Peyer's patch (tissue), 4 donors: ENCODE measurements at regions not wholly inside any gene's neighbourhood (a gene's known extent, or its start where the extent isn't known, plus 50 kb on each side); places are given as distances from the start of the nearest gene placed in this dataset.

Experiments used
- CTCF ChIP-seq, 6 experiments: fragments of 450-650 bp in 4 of 6; fragments of 200-600 bp in 2 of 6; sonication (generic) in 1 of 6; IDR thresholded peaks; one replicate each; pipeline ENCODE4 v1.5.1; 2017 to 2019; ENCODE audit warnings: antibody characterized with exemption in 6 of 6, mild to moderate bottlenecking in 3 of 6, moderate library complexity in 1 of 6
- POLR2A ChIP-seq, 2 donors: fragments of 450-650 bp; IDR thresholded peaks; one replicate each; pipeline ENCODE4 v1.5.1; 2017; ENCODE audit warnings: antibody characterized with exemption in 2 of 2, mild to moderate bottlenecking in 2 of 2, moderate library complexity in 2 of 2

GRCh38 chr3:35970793-35971192 is 331.5 kb downstream of the ARPP21 start:
- TF ChIP-seq CTCF (IDR thresholded peaks at IDR 0.05) (no peak), POLR2A (IDR thresholded peaks at IDR 0.05) (no peak)
